Fibroblast of lung (primary cell): ENCODE measurements at regions not wholly inside any gene's neighbourhood (a gene's known extent, or its start where the extent isn't known, plus 50 kb on each side); places are given as distances from the start of the nearest gene placed in this dataset.

ENCODE experiments used
- DNase-seq, 2 donors: peaks; one replicate each; pipeline versions ENCODE4 v3.0.0 to v3.0.0-alpha.2; 2010; ENCODE audit warnings: low read depth in 2 of 2
- H2AFZ ChIP-seq: 2 replicates; pipeline ENCODE4 v1.5.1; 2012; ENCODE audit warnings: low read length, control low read depth, inconsistent platforms
- H3K27ac ChIP-seq: 2 replicates; pipeline ENCODE4 v1.5.1; 2011; ENCODE audit warnings: low read length, control low read depth; ENCODE audit not compliant: insufficient read depth
- H3K27me3 ChIP-seq: 2 replicates; pipeline ENCODE4 v1.5.1; 2011; ENCODE audit warnings: mild to moderate bottlenecking, low read length; ENCODE audit not compliant: control insufficient read depth, insufficient read depth
- H3K36me3 ChIP-seq: 2 replicates; pipeline ENCODE4 v1.5.1; 2011; ENCODE audit warnings: low read length; ENCODE audit not compliant: control insufficient read depth, insufficient read depth
- H3K4me1 ChIP-seq: 2 replicates; pipeline ENCODE4 v1.5.1; 2011; ENCODE audit warnings: low read length; ENCODE audit not compliant: control insufficient read depth, insufficient read depth; ENCODE audit errors: extremely low read depth
- H3K4me2 ChIP-seq: 2 replicates; pipeline ENCODE4 v1.5.1; 2011; ENCODE audit warnings: low read length, control low read depth; ENCODE audit not compliant: insufficient read depth; ENCODE audit errors: extremely low read depth
- H3K4me3 ChIP-seq, 4 experiments: fragments of 200-600 bp in 1 of 4; sonication (generic) in 1 of 4; replicated peaks in 1 of 4; 2 replicates each; pipeline ENCODE4 v1.5.1; 2011 to 2016; ENCODE audit warnings: low read length in 4 of 4, low read depth in 3 of 4, mild to moderate bottlenecking in 3 of 4, control low read depth in 2 of 4, inconsistent platforms in 1 of 4, mixed read lengths in 1 of 4; ENCODE audit not compliant: insufficient read depth in 1 of 4; ENCODE audit errors: control extremely low read depth in 1 of 4
- H3K79me2 ChIP-seq: 2 replicates; pipeline ENCODE4 v1.5.1; 2012; ENCODE audit warnings: mild to moderate bottlenecking, low read length, inconsistent platforms; ENCODE audit not compliant: control insufficient read depth, insufficient read depth
- H3K9ac ChIP-seq: 2 replicates; pipeline ENCODE4 v1.5.1; 2011; ENCODE audit warnings: mild to moderate bottlenecking, low read length, control low read depth; ENCODE audit not compliant: insufficient read depth
- H3K9me3 ChIP-seq: 2 replicates; pipeline ENCODE4 v1.5.1; 2012; ENCODE audit warnings: low read depth, low read length; ENCODE audit not compliant: control insufficient read depth, insufficient read depth
- H4K20me1 ChIP-seq: 2 replicates; pipeline ENCODE4 v1.5.1; 2011; ENCODE audit warnings: low read length; ENCODE audit not compliant: control insufficient read depth, insufficient read depth; ENCODE audit errors: extremely low read depth
- CTCF ChIP-seq, 2 donors: IDR thresholded peaks in 1 of 2; conservative IDR thresholded peaks in 1 of 2; 1 replicate in 1 of 2; 2 replicates in 1 of 2; pipeline ENCODE4 v1.5.1; 2011 to 2012; ENCODE audit warnings: low read length in 2 of 2, control low read depth in 1 of 2, inconsistent platforms in 1 of 2, low read depth in 1 of 2, mild to moderate bottlenecking in 1 of 2
- EZH2 ChIP-seq: IDR thresholded peaks from 2 replicates; pipeline ENCODE4 v1.5.1; 2012; ENCODE audit warnings: low read length, control low read depth, mild to moderate bottlenecking; ENCODE audit errors: missing control alignments

GRCh38 chr5:77912721-77913120 lies 136.6 kb upstream of the TBCA start:
- Histone ChIP-seq H3K9ac (no peak overlapping the region), H3K27ac (no peak overlapping the region), H3K4me2 (no peak overlapping the region), H3K9me3 (no peaks in the 10 kb centered on the region), H3K4me1 (no peaks in the 10 kb centered on the region), H3K4me3 (no peak overlapping the region), H3K36me3 (no peaks in the 10 kb centered on the region), H3K79me2 (no peaks in the 10 kb centered on the region), H2AFZ (no peak overlapping the region), H3K27me3 (peaks cover 14% of the 10 kb centered on the region), H4K20me1 (no peaks in the 10 kb centered on the region)
- no peak for DNase-seq
- TF ChIP-seq CTCF (conservative IDR thresholded peaks at IDR 0.05 in 1 of 2, IDR thresholded peaks at IDR 0.05 in 1 of 2; ENCODE audit: low read depth in 1 of 2, low read length in 2 of 2) (no peak), EZH2 (no peak)

DNA sequence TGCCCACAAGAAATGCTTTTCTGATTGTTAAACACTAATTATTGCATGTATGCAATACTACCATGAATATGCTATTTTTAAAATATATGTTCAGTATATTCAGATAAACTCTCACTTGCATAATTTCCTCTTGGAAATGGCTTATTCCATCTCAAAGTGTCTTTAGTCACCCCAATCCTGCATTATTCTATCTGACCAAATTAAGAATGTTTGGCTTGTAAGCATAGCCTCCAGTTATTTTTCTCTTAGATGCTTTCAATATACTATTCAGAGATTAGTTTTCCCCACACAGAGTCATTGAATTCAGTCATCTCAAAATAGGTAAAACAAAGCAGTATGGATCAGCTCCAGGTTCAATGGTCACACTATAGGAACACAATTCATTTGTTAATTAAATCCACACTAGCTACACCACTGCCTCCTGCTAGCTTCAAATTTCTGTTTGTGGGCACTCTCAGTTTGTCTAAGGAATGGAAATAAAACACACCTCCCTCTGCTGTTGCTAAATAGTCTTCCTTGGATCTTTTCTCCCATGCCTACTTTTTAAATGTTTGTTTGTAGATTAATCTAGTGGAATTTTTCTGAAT lies 134.6 kb upstream of the TBCA start:
- H3K79me2 ChIP-seq = no peaks in the 10 kb centered on the region
- no peak for DNase-seq
- H3K27ac ChIP-seq = no peak overlapping the region
- no peak overlapping the region for H2AFZ ChIP-seq
- no peaks in the 10 kb centered on the region for H3K9me3 ChIP-seq
- TF ChIP-seq CTCF (conservative IDR thresholded peaks at IDR 0.05 in 1 of 2, IDR thresholded peaks at IDR 0.05 in 1 of 2; ENCODE audit: low read depth in 1 of 2, low read length in 2 of 2) (no peak), EZH2 (no peak)
- no peak overlapping the region for H3K4me2 ChIP-seq
- H3K4me3 ChIP-seq = no peak overlapping the region
- no peak overlapping the region for H3K9ac ChIP-seq
- H3K36me3 ChIP-seq = no peaks in the 10 kb centered on the region
- H3K27me3 ChIP-seq = peaks cover 12% of the 10 kb centered on the region
- no peaks in the 10 kb centered on the region for H4K20me1 ChIP-seq
- H3K4me1 ChIP-seq = no peaks in the 10 kb centered on the region

DNA sequence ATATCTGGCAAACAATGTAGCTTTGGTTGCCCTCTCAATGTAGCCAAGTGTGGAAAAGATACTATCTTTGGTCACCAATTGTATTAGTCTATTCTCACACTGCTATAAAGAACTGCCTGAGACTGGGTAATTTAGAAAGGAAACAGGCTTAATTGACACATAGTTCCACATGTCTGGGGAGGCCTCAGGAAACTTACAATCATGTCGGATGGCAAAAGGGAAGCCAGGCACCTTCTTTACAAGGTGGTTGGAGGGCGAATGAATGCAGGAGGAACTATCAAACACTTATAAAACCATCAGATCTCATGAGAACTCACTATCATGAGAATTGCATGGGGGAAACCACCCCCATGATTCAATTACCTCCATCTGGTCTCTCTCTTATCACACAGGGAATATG lies 133.1 kb upstream of the TBCA start:
- Histone ChIP-seq H2AFZ (no peak overlapping the region), H3K36me3 (no peaks in the 10 kb centered on the region), H3K27me3 (peaks cover 12% of the 10 kb centered on the region), H3K9me3 (no peaks in the 10 kb centered on the region), H3K4me1 (no peaks in the 10 kb centered on the region), H3K4me2 (no peak overlapping the region), H4K20me1 (no peaks in the 10 kb centered on the region), H3K4me3 (no peak overlapping the region), H3K79me2 (no peaks in the 10 kb centered on the region), H3K9ac (no peak overlapping the region), H3K27ac (no peak overlapping the region)
- DNase-seq = no peak
- TF ChIP-seq CTCF (conservative IDR thresholded peaks at IDR 0.05 in 1 of 2, IDR thresholded peaks at IDR 0.05 in 1 of 2; ENCODE audit: low read depth in 1 of 2, low read length in 2 of 2) (no peak), EZH2 (no peak)
